Neural cell (in vitro differentiated cells): ENCODE measurements at regions not wholly inside any gene's neighbourhood (a gene's known extent, or its start where the extent isn't known, plus 50 kb on each side); places are given as distances from the start of the nearest gene placed in this dataset.

Source experiments
- H2AFZ ChIP-seq: fragments of 200-600, 300-800 bp; sonication (generic), shearing (Covaris generic); 2 replicates; pipeline ENCODE4 v1.6.0; 2014; ENCODE audit warnings: low read depth, mild to moderate bottlenecking, antibody characterized with exemption, low read length, moderate library complexity
- H3F3A ChIP-seq: fragments of 200-600 bp; shearing (Covaris generic); 2 replicates; pipeline ENCODE4 v1.6.1; 2016; ENCODE audit warnings: mild to moderate bottlenecking, moderate library complexity, mixed read lengths, antibody characterized with exemption, low read length; ENCODE audit not compliant: insufficient read depth, poor library complexity, severe bottlenecking
- H3K27ac ChIP-seq: fragments of 200-600, 300-800 bp; sonication (generic), shearing (Covaris generic); 2 replicates; pipeline ENCODE4 v1.5.1; 2014; ENCODE audit warnings: mild to moderate bottlenecking, low read length, moderate library complexity
- H3K27me3 ChIP-seq: fragments of 300-800, 200-600 bp; sonication (generic), shearing (Covaris generic); 2 replicates; pipeline ENCODE4 v1.6.0; 2014; ENCODE audit warnings: mild to moderate bottlenecking, low read depth, low read length, moderate library complexity; ENCODE audit not compliant: insufficient read depth
- H3K36me3 ChIP-seq: fragments of 300-800, 200-600 bp; sonication (generic), shearing (Covaris generic); 2 replicates; pipeline ENCODE4 v1.5.1; 2014; ENCODE audit warnings: mild to moderate bottlenecking, antibody characterized with exemption, low read length, moderate library complexity; ENCODE audit not compliant: insufficient read depth
- H3K4me2 ChIP-seq: fragments of 300-800, 200-600 bp; sonication (generic), shearing (Covaris generic); 2 replicates; pipeline ENCODE4 v1.6.0; 2014; ENCODE audit warnings: mild to moderate bottlenecking, low read length
- H3K4me3 ChIP-seq: fragments of 300-800, 200-600 bp; sonication (generic), shearing (Covaris generic); 2 replicates; pipeline ENCODE4 v1.5.1; 2014; ENCODE audit warnings: mild to moderate bottlenecking, low read length, moderate library complexity
- H3K79me2 ChIP-seq: fragments of 200-600 bp; shearing (Covaris generic); replicated peaks from 2 replicates; pipeline ENCODE4 v1.6.0; 2014; ENCODE audit warnings: mild to moderate bottlenecking, low read length, moderate library complexity; ENCODE audit not compliant: insufficient read depth
- H3K9ac ChIP-seq: fragments of 300-800, 200-600 bp; sonication (generic), shearing (Covaris generic); 2 replicates; pipeline ENCODE4 v1.6.1; 2016; ENCODE audit warnings: mild to moderate bottlenecking, low read length, mixed read lengths
- H3K9me2 ChIP-seq: fragments of 200-600 bp; shearing (Covaris generic); 2 replicates; pipeline ENCODE4 v1.6.1; 2016; ENCODE audit warnings: mild to moderate bottlenecking, low read length, mixed read lengths; ENCODE audit not compliant: insufficient read depth
- H3K9me3 ChIP-seq: fragments of 200-600, 300-800 bp; sonication (generic), shearing (Covaris generic); 2 replicates; pipeline ENCODE4 v1.6.1; 2016; ENCODE audit warnings: mild to moderate bottlenecking, mixed run types, low read length, moderate library complexity, mixed read lengths
- H4K20me1 ChIP-seq: fragments of 200-600 bp; shearing (Covaris generic); 2 replicates; pipeline ENCODE4 v1.6.1; 2016; ENCODE audit warnings: mild to moderate bottlenecking, mixed run types; ENCODE audit not compliant: insufficient read depth
- CTCF ChIP-seq: fragments of 450-650 bp; IDR thresholded peaks from 2 replicates; pipeline ENCODE4 v1.5.1; 2014; ENCODE audit warnings: antibody characterized with exemption, mild to moderate bottlenecking, moderate library complexity; ENCODE audit not compliant: poor library complexity, severe bottlenecking
- EP300 ChIP-seq: fragments of 450-650 bp; conservative IDR thresholded peaks from 2 replicates; pipeline ENCODE4 v1.6.1; 2014; ENCODE audit warnings: antibody characterized with exemption, mild to moderate bottlenecking, moderate library complexity; ENCODE audit not compliant: poor library complexity, severe bottlenecking
- EZH2 ChIP-seq: fragments of 200-600, 300-800 bp; shearing (Covaris generic), sonication (generic); IDR thresholded peaks from 2 replicates; pipeline ENCODE4 v1.6.1; 2014; ENCODE audit warnings: antibody characterized with exemption, low read length, borderline replicate concordance, mild to moderate bottlenecking; ENCODE audit not compliant: insufficient read depth, poor library complexity, severe bottlenecking
- MXI1 ChIP-seq: fragments of 450-650 bp; conservative IDR thresholded peaks from 2 replicates; pipeline ENCODE4 v1.6.1; 2014; ENCODE audit warnings: antibody characterized with exemption, mild to moderate bottlenecking; ENCODE audit not compliant: poor library complexity, severe bottlenecking
- POLR2AphosphoS5 ChIP-seq: IDR thresholded peaks from 2 replicates; pipeline ENCODE4 v1.6.1; 2012
- RAD21 ChIP-seq: fragments of 450-650 bp; conservative IDR thresholded peaks from 2 replicates; pipeline ENCODE4 v1.6.1; 2014; ENCODE audit warnings: antibody characterized with exemption, mild to moderate bottlenecking, moderate library complexity
- REST ChIP-seq: IDR thresholded peaks from 2 replicates; pipeline ENCODE4 v1.6.1; 2012; ENCODE audit warnings: borderline replicate concordance
- SMC3 ChIP-seq: fragments of 450-650 bp; conservative IDR thresholded peaks from 2 replicates; pipeline ENCODE4 v1.6.1; 2014; ENCODE audit warnings: antibody characterized with exemption, mild to moderate bottlenecking, moderate library complexity; ENCODE audit not compliant: poor library complexity
- TAF1 ChIP-seq: IDR thresholded peaks from 2 replicates; pipeline ENCODE4 v1.6.1; 2012; ENCODE audit warnings: low read depth

DNA sequence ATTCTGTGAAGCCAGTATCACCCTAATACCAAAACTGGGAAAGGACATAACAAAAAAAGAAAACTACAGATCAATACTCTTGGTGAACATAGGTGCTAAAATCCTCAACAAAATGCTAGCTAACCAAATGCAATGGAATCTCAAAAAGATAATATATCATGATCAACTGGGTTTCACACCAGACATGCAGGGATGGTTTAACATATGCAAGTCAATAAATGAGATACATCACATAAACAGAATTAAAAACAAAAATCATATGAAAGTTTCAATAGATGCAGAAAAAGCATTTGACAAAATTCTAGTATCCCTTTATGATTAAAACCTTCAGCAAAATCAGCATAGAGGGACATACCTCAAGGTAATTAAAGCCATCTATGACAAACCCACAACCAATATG is 198.2 kb upstream of the NDUFV2 start:
- TF ChIP-seq MXI1: no peak
- TF ChIP-seq TAF1: no peak
- no peak for TF ChIP-seq SMC3
- no peak for TF ChIP-seq EP300
- TF ChIP-seq CTCF: no peak
- TF ChIP-seq RAD21: no peak
- Histone ChIP-seq H3K79me2 (no peaks in the 10 kb centered on the region), H3F3A (no peaks in the 10 kb centered on the region), H4K20me1 (no peaks in the 10 kb centered on the region), H3K9ac (no peak overlapping the region), H2AFZ (no peak overlapping the region), H3K36me3 (no peaks in the 10 kb centered on the region), H3K9me3 (no peaks in the 10 kb centered on the region), H3K4me2 (no peak overlapping the region), H3K27ac (no peak overlapping the region), H3K27me3 (no peaks in the 10 kb centered on the region), H3K9me2 (no peaks in the 10 kb centered on the region), H3K4me3 (no peak overlapping the region)

DNA sequence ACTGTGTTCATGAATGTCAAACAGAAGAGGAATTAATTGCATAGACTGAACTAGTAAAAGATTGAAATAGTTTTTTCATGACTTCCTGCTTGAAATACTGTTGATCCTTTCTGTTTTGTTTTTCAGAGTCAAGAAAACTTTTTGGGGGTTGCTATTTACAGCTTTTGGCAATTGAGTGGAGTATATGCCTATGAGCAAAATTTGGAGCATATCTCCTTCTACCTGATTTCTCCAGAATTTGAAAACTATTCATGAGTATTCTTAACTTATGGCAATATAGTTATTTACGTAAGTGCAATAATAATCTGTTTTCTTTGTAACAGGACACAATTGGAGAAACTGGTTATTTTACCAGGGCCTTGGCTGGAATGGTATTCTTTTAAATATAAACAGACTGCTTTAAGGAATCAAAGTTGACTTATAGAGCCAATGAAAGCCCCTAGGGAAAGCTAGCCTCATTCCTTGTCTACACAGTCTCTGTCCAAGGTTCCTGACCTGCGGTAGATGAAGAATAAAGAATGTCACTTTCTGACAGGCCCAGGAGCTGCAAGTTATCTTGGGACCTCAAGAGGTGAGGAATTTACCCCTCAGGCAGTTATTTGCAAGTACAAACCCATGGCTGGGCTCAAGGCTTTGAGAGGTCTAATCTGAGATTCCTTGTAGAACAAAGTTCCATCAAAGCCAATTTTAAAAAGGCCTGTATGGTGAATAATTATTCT is 193.5 kb upstream of the NDUFV2 start:
- Histone ChIP-seq H3K36me3 (no peaks in the 10 kb centered on the region), H3K9ac (no peak overlapping the region), H3K4me3 (no peak overlapping the region), H3K27me3 (no peaks in the 10 kb centered on the region), H4K20me1 (no peaks in the 10 kb centered on the region), H3F3A (no peaks in the 10 kb centered on the region), H2AFZ (no peak overlapping the region), H3K27ac (no peak overlapping the region), H3K79me2 (no peaks in the 10 kb centered on the region), H3K4me2 (no peak overlapping the region), H3K9me3 (no peaks in the 10 kb centered on the region), H3K9me2 (no peaks in the 10 kb centered on the region)
- TF ChIP-seq REST (no peak), MXI1 (no peak), EZH2 (no peak), POLR2AphosphoS5 (no peak)
